Spleen (tissue), 11 donors: ENCODE measurements at regions not wholly inside any gene's neighbourhood (a gene's known extent, or its start where the extent isn't known, plus 50 kb on each side); places are given as distances from the start of the nearest gene placed in this dataset.

Experiments used
- DNase-seq: peaks from one replicate; pipeline ENCODE4 v3.0.0-alpha.2; 2020
- H3K27ac ChIP-seq, 8 donors: fragments of 200-600 bp; sonication (generic) in 7 of 8; 1 replicate in 4 of 8; 2 replicates in 4 of 8; pipeline versions ENCODE4 v1.5.0 to v1.8.0; 2016 to 2021; ENCODE audit warnings: inconsistent platforms in 4 of 8, mild to moderate bottlenecking in 4 of 8, moderate library complexity in 1 of 8
- H3K27me3 ChIP-seq, 7 donors: fragments of 200-600 bp; sonication (generic) in 6 of 7; replicated peaks in 1 of 7; 1 replicate in 4 of 7; 2 replicates in 3 of 7; pipeline versions ENCODE4 v1.5.0 to v1.8.0; 2016 to 2021; ENCODE audit warnings: inconsistent platforms in 3 of 7, mild to moderate bottlenecking in 1 of 7
- H3K36me3 ChIP-seq, 6 donors: fragments of 200-600 bp; sonication (generic) in 5 of 6; 1 replicate in 4 of 6; 2 replicates in 2 of 6; pipeline versions ENCODE4 v1.5.0 to v1.8.0; 2016 to 2021; ENCODE audit warnings: inconsistent platforms in 2 of 6
- H3K4me1 ChIP-seq, 6 donors: fragments of 200-600 bp; sonication (generic) in 5 of 6; 1 replicate in 3 of 6; 2 replicates in 3 of 6; pipeline versions ENCODE4 v1.5.0 to v1.8.0; 2016 to 2021; ENCODE audit warnings: inconsistent platforms in 3 of 6
- H3K4me3 ChIP-seq, 8 donors: fragments of 200-600 bp; sonication (generic) in 7 of 8; 1 replicate in 4 of 8; 2 replicates in 4 of 8; pipeline versions ENCODE4 v1.5.0 to v1.8.0; 2016 to 2021; ENCODE audit warnings: inconsistent platforms in 4 of 8, mild to moderate bottlenecking in 4 of 8, moderate library complexity in 2 of 8
- H3K9me3 ChIP-seq, 8 donors: fragments of 200-600 bp; sonication (generic) in 7 of 8; 1 replicate in 4 of 8; 2 replicates in 4 of 8; pipeline versions ENCODE4 v1.5.0 to v1.8.0; 2016 to 2021; ENCODE audit warnings: inconsistent platforms in 4 of 8
- POLR2A ChIP-seq, 3 donors: fragments of 450-650 bp; IDR thresholded peaks; one replicate each; pipeline ENCODE4 v1.5.1; 2017; ENCODE audit warnings: antibody characterized with exemption in 3 of 3, mild to moderate bottlenecking in 1 of 3
- POLR2AphosphoS5 ChIP-seq, 3 donors: sonication (generic); formaldehyde crosslinking; IDR thresholded peaks; one replicate each; pipeline ENCODE4 v1.5.1; 2017; ENCODE audit warnings: antibody characterized with exemption in 3 of 3
- WGBS, 5 donors: extraction: QIAGEN DNeasy Blood & Tissue Kit in 3 of 5; methylation state at CpG; one replicate each; pipeline versions ENCODE4 v1.1.5 to v1.1.7; 2013 to 2018; 5-methylcytosine and 5-hydroxymethylcytosine counted together
- intact Hi-C: fragments of 100-400 bp; cut with DNase I; formaldehyde crosslinking; loops from one replicate; pipeline ENCODE4 v1.15.0; 2023; ENCODE audit warnings: low total_unique reads
- TF ChIP-seq, protein P1 (sequence below), 11 experiments: fragments of 200-600 bp in 7 of 11; fragments of 450-650 bp in 4 of 11; sonication (generic) in 4 of 11; IDR thresholded peaks in 8 of 11; conservative IDR thresholded peaks in 3 of 11; 1 replicate in 7 of 11; 2 replicates in 4 of 11; pipeline versions ENCODE4 v1.4.0 to v1.8.0; 2016 to 2021; ENCODE audit warnings: antibody characterized with exemption in 11 of 11, inconsistent platforms in 4 of 11, mild to moderate bottlenecking in 1 of 11
- donor health status: healthy with polysubstance abuse.
- donor health status: DM: no; HTN: no; CAD: no; lungs with moderate emphysema.
- donor health status: DM: no; HTN: no; CAD: no.
- donor health status: Bipolar disorder and iron deficiency.
- donor health status: healthy.
- donor health status: DM: no; HTN: no; CAD: no.
- donor health status: DM: yes; HTN: yes; CAD: no.

DNA sequence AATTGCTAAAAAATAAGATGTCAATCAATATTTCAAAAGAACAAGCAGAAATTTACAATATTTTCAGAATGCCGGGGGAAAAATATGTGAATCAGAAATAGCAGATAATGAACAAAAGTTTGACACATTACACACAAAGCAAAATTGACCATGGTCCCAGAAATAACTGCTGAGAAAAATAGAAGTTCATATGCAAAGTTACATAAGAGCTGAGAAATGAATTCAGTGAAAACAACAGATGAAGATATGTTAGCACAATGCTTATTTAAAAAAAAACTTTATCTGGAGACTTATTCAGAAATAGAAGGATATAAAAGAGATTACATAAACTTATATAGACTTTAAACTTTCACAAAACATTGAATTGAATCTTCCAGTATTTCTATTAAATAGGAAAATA lies 1483.7 kb upstream of the ACO1 start:
- H3K36me3 ChIP-seq = no peaks in the 10 kb centered on the region
- H3K27ac ChIP-seq = no peak overlapping the region
- H3K4me1 ChIP-seq = no peaks in the 10 kb centered on the region
- intact Hi-C loops = no loop called here
- 84 to 100% (median 90%) methylated on average over 1 of the region's 1 CpG for WGBS, 5 donors
- DNase-seq = no peak
- H3K9me3 ChIP-seq = no peaks in the 10 kb centered on the region
- no peak for TF ChIP-seq POLR2AphosphoS5 (IDR thresholded peaks at IDR 0.05)
- TF ChIP-seq POLR2A (IDR thresholded peaks at IDR 0.05) = no peak
- TF ChIP-seq, protein P1, sequence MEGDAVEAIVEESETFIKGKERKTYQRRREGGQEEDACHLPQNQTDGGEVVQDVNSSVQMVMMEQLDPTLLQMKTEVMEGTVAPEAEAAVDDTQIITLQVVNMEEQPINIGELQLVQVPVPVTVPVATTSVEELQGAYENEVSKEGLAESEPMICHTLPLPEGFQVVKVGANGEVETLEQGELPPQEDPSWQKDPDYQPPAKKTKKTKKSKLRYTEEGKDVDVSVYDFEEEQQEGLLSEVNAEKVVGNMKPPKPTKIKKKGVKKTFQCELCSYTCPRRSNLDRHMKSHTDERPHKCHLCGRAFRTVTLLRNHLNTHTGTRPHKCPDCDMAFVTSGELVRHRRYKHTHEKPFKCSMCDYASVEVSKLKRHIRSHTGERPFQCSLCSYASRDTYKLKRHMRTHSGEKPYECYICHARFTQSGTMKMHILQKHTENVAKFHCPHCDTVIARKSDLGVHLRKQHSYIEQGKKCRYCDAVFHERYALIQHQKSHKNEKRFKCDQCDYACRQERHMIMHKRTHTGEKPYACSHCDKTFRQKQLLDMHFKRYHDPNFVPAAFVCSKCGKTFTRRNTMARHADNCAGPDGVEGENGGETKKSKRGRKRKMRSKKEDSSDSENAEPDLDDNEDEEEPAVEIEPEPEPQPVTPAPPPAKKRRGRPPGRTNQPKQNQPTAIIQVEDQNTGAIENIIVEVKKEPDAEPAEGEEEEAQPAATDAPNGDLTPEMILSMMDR (IDR thresholded peaks at IDR 0.05 in 8 of 11, conservative IDR thresholded peaks at IDR 0.05 in 3 of 11) = no peak
- H3K27me3 ChIP-seq = no peaks in the 10 kb centered on the region
- no peak overlapping the region for H3K4me3 ChIP-seq

DNA sequence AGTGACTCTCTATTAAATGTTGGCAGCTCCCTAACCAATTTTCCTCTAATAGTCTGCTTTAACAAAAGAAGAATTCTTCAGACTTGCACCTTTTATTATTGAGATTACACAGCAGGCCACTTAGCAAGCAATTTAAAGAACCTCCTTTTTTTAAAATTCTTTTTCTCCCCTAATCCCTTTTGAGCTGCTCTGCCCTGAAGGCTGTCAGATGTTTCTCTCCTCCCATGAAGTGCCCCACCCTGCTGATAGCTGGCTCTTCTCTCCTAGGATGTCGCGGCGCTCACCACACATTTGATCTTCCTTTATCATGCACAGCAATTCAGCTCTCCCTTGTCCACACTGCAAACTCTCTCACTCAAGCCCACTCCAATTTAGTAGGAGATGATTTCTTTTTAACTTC lies 1471.1 kb upstream of the ACO1 start:
- Histone ChIP-seq H3K4me1 (no peaks in the 10 kb centered on the region), H3K27ac (no peak overlapping the region), H3K4me3 (no peak overlapping the region), H3K36me3 (no peaks in the 10 kb centered on the region), H3K9me3 (peaks cover 0 to 3% (median 0%) of the 10 kb centered on the region in 8 donors), H3K27me3 (no peaks in the 10 kb centered on the region)
- no peak for TF ChIP-seq POLR2AphosphoS5 (IDR thresholded peaks at IDR 0.05)
- TF ChIP-seq, protein P1 (IDR thresholded peaks at IDR 0.05 in 8 of 11, conservative IDR thresholded peaks at IDR 0.05 in 3 of 11) = no peak
- TF ChIP-seq POLR2A (IDR thresholded peaks at IDR 0.05) = no peak
- intact Hi-C loops = no loop called here
- no peak for DNase-seq
- WGBS, 5 donors = 50 to 69% (median 59%) methylated on average over 3 of the region's 3 CpGs

DNA sequence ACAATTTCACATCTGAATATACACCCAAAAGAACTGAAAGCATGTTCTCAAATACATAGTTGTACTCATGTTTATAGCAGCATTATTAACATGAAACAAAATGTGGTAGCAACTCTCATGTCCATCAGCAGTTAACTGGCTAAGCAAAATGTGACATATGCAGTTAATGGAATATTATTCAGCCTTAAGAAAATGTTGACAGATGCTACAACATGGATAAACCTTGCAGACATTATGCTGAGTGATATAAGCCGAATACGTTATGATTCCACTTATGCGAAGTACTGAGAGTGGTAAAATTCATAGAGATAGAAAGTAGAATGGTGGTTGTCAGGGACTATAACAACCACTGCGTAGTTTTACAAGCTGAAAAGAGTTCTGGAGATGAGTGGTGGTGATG lies 1469.0 kb upstream of the ACO1 start:
- WGBS, 5 donors = 85 to 89% (median 88%) methylated on average over 4 of the region's 4 CpGs
- Histone ChIP-seq H3K4me3 (no peak overlapping the region), H3K36me3 (no peaks in the 10 kb centered on the region), H3K27ac (no peak overlapping the region), H3K9me3 (no peaks in the 10 kb centered on the region), H3K4me1 (no peaks in the 10 kb centered on the region), H3K27me3 (no peaks in the 10 kb centered on the region)
- intact Hi-C loops = no loop called here
- DNase-seq = no peak
- TF ChIP-seq, protein P1 (IDR thresholded peaks at IDR 0.05 in 8 of 11, conservative IDR thresholded peaks at IDR 0.05 in 3 of 11) = no peak
- TF ChIP-seq POLR2A (IDR thresholded peaks at IDR 0.05) (no peak), POLR2AphosphoS5 (IDR thresholded peaks at IDR 0.05) (no peak)

DNA sequence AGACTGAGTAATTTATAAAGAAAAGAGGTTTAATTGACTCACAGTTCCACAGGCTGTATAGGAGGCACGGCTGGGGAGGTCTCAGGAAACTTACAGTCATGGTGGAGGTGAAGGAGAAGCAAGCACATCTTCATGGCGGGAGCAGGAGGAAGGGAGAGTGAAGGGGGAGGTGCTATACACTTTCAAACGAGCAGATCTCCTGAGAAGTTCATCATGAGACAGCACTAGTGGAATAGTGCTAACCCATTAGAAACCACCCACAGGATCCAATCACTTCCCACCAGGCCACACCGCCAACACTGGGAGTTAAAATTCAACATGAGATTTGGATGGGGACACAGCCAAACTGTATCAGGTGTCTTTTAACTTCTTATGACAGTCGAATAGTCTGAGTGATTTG lies 1459.3 kb upstream of the ACO1 start:
- Histone ChIP-seq H3K27me3 (no peaks in the 10 kb centered on the region), H3K9me3 (no peaks in the 10 kb centered on the region), H3K27ac (no peak overlapping the region), H3K36me3 (no peaks in the 10 kb centered on the region), H3K4me3 (no peak overlapping the region), H3K4me1 (no peaks in the 10 kb centered on the region)
- WGBS, 5 donors = 63 to 74% (median 69%) methylated on average over 5 of the region's 5 CpGs
- TF ChIP-seq, protein P1 (IDR thresholded peaks at IDR 0.05 in 8 of 11, conservative IDR thresholded peaks at IDR 0.05 in 3 of 11) = no peak
- TF ChIP-seq POLR2AphosphoS5 (IDR thresholded peaks at IDR 0.05) (no peak), POLR2A (IDR thresholded peaks at IDR 0.05) (no peak)
- intact Hi-C loops = no loop called here
- no peak for DNase-seq
